ENCODE measurements at regions not wholly inside any gene's neighbourhood (a gene's known extent, or its start where the extent isn't known, plus 50 kb on each side); places are given as distances from the start of the nearest gene placed in this dataset.

DNA sequence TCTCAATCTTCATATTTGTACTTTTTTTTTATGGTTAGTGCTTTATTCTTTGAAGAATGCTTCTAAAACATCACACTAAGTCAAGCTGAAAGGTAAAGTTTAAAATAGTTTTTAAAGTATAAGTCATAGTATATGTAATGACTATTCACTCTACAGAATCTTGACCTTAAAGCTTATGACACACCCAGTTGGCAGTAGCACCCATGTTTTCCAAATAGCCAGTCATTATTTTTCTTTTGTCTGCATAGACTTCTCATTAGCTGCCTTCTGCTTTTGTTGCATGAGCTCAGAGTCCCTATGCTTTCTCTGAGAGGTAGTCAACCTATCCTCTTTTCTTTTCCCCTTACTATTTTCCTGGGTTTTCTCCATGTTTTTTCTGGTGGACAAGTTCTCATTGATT lies 231.5 kb downstream of the PCDH18 start:
- Mint-ChIP-seq H3K27ac (no peak overlapping the region), H3K9me3 (no peaks in the 10 kb centered on the region)
- no peaks in the 10 kb centered on the region for H3K27me3 ChIP-seq

DNA sequence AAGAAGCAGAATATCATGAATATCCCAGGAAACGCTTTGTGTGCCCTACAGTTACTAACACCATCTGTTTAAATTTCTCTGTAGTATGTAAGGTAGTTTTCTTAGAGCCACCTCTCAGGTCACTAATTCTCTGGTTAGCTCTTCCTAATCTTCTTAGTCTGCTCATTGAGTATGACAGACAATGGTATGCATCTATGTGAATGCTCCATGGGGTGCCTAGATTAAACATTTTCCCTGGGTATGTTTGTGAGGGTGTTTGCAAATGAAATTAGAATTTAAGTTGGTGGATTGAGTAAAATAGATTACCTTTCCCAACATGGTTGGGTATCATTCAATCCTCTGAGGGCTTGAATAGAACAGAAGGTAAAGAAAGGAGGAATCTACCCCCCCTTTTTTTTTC lies 233.0 kb downstream of the PCDH18 start:
- Histone ChIP-seq H3F3A (ENCODE audit: low read depth) (no peaks in the 10 kb centered on the region), H3K79me2 (ENCODE audit: low read depth) (no peaks in the 10 kb centered on the region), H3K4me2 (peak overlapping the region; percentile 23), H3K9me3 (ENCODE audit: low read depth) (no peaks in the 10 kb centered on the region), H3K27ac (no peak overlapping the region), H4K20me1 (ENCODE audit: low read depth) (no peaks in the 10 kb centered on the region), H2AFZ (replicated peaks) (no peak overlapping the region), H3K9ac (no peak overlapping the region), H3K36me3 (no peaks in the 10 kb centered on the region), H3K4me1 (peaks cover 10% of the 10 kb centered on the region), H3K27me3 (no peaks in the 10 kb centered on the region), H3K4me3 (no peak overlapping the region)
- Mint-ChIP-seq H3K4me1 (peaks cover 11% of the 10 kb centered on the region), H3K27ac (no peak overlapping the region), H3K9me3 (no peaks in the 10 kb centered on the region), H3K4me3 (no peak overlapping the region), H3K27me3 (ENCODE audit: insufficient read depth, low read depth) (no peaks in the 10 kb centered on the region), H3K36me3 (no peaks in the 10 kb centered on the region)
- TF ChIP-seq EZH2phosphoT487 (IDR thresholded peaks at IDR 0.05) (no peak), EZH2 (IDR thresholded peaks at IDR 0.05) (no peak)
- TF ChIP-seq, protein P1, sequence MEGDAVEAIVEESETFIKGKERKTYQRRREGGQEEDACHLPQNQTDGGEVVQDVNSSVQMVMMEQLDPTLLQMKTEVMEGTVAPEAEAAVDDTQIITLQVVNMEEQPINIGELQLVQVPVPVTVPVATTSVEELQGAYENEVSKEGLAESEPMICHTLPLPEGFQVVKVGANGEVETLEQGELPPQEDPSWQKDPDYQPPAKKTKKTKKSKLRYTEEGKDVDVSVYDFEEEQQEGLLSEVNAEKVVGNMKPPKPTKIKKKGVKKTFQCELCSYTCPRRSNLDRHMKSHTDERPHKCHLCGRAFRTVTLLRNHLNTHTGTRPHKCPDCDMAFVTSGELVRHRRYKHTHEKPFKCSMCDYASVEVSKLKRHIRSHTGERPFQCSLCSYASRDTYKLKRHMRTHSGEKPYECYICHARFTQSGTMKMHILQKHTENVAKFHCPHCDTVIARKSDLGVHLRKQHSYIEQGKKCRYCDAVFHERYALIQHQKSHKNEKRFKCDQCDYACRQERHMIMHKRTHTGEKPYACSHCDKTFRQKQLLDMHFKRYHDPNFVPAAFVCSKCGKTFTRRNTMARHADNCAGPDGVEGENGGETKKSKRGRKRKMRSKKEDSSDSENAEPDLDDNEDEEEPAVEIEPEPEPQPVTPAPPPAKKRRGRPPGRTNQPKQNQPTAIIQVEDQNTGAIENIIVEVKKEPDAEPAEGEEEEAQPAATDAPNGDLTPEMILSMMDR (IDR thresholded peaks at IDR 0.05) = no peak
- peak; percentile 50 for DNase-seq (ENCODE audit: low spot score)

More for the DNA sequence above, 231.5 kb downstream of the PCDH18 start:
- Histone ChIP-seq H3K4me3 (no peak overlapping the region), H3K79me2 (ENCODE audit: low read depth) (no peaks in the 10 kb centered on the region), H3F3A (ENCODE audit: low read depth) (no peaks in the 10 kb centered on the region), H3K4me2 (no peak overlapping the region), H3K36me3 (no peaks in the 10 kb centered on the region), H3K4me1 (peaks cover 10% of the 10 kb centered on the region), H4K20me1 (ENCODE audit: low read depth) (no peaks in the 10 kb centered on the region), H3K9me3 (ENCODE audit: low read depth) (no peaks in the 10 kb centered on the region), H3K27ac (no peak overlapping the region), H2AFZ (replicated peaks) (no peak overlapping the region), H3K9ac (no peak overlapping the region)
- no peaks in the 10 kb centered on the region for H3K36me3 Mint-ChIP-seq
- no peak overlapping the region for H3K4me3 Mint-ChIP-seq
- no peak for TF ChIP-seq EZH2 (IDR thresholded peaks at IDR 0.05)
- TF ChIP-seq EZH2phosphoT487 (IDR thresholded peaks at IDR 0.05) = no peak
- TF ChIP-seq, protein P1 (IDR thresholded peaks at IDR 0.05) = no peak
- no peak for DNase-seq (ENCODE audit: low spot score)
- no peaks in the 10 kb centered on the region for H3K27me3 Mint-ChIP-seq (ENCODE audit: insufficient read depth, low read depth)
- peaks cover 11% of the 10 kb centered on the region for H3K4me1 Mint-ChIP-seq

DNA sequence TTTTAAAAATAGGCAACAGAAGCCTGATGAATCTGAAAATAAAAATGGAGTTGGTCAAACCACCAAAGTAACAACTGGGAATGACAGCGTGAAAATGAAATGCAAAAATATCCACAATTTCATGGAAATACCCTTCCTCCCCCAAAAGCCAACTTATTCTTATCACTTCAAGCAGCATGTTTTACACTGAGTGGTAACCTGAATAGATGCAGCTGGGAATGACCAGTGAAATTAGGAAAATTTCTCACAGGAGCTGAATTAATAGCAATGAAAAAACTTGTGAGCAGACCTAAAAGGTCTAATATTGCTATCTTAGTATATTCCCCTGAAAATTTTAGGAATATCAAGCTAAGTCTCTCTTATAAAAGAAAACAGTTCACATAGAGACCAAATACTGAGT lies 239.0 kb downstream of the PCDH18 start:
- no peaks in the 10 kb centered on the region for H3K9me3 Mint-ChIP-seq
- H3K4me3 Mint-ChIP-seq = no peak overlapping the region
- no peaks in the 10 kb centered on the region for H3K9me3 ChIP-seq (ENCODE audit: low read depth)
- H3F3A ChIP-seq (ENCODE audit: low read depth) = no peaks in the 10 kb centered on the region
- H3K27me3 Mint-ChIP-seq (ENCODE audit: insufficient read depth, low read depth) = no peaks in the 10 kb centered on the region
- no peaks in the 10 kb centered on the region for H3K79me2 ChIP-seq (ENCODE audit: low read depth)
- no peak overlapping the region for H3K27ac Mint-ChIP-seq
- no peaks in the 10 kb centered on the region for H3K4me1 ChIP-seq
- no peak overlapping the region for H3K27ac ChIP-seq
- H2AFZ ChIP-seq (replicated peaks) = peak overlapping the region; percentile 32
- H3K4me1 Mint-ChIP-seq = no peaks in the 10 kb centered on the region
- no peak overlapping the region for H3K4me2 ChIP-seq
- no peak overlapping the region for H3K4me3 ChIP-seq
- no peaks in the 10 kb centered on the region for H3K36me3 Mint-ChIP-seq
- TF ChIP-seq, protein P1 (IDR thresholded peaks at IDR 0.05) = no peak
- no peak for TF ChIP-seq EZH2 (IDR thresholded peaks at IDR 0.05)
- no peak for TF ChIP-seq EZH2phosphoT487 (IDR thresholded peaks at IDR 0.05)
- no peak overlapping the region for H3K9ac ChIP-seq
- no peak for DNase-seq (ENCODE audit: low spot score)
- H3K36me3 ChIP-seq = no peaks in the 10 kb centered on the region
- no peaks in the 10 kb centered on the region for H4K20me1 ChIP-seq (ENCODE audit: low read depth)
- no peaks in the 10 kb centered on the region for H3K27me3 ChIP-seq
